ENCODE measurements at regions not wholly inside any gene's neighbourhood (a gene's known extent, or its start where the extent isn't known, plus 50 kb on each side); places are given as distances from the start of the nearest gene placed in this dataset.
"Not testable (repeated sequence)": the region's sequence is repeated elsewhere in the genome, so short reads cannot be mapped to it uniquely, and the experiment has no call there.

DNA sequence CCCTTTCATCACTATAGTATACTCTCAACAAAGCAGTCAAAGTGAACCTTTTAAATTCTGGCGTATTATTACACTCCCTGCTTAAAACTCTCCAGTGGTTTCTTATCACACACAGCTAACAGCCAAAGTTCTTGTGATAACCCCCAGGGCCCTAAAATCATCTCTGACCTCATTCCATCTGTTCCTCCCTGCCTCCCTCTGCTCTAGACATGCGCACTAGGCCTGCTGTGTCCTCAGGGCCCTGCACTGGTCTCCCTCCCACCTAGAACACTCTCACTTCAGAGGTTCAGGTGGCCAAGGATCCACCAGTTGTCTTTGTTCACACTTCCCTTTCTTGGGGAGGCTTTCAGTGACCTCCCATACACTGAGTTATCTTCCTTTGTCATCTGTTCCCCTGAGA, 603.4 kb downstream of the DSC3 start:
- ATAC-seq (ENCODE audit: poor library complexity) (no peak), DNase-seq (no peak)
- intact Hi-C loops (cut with DNase I) = no loop called here

DNA sequence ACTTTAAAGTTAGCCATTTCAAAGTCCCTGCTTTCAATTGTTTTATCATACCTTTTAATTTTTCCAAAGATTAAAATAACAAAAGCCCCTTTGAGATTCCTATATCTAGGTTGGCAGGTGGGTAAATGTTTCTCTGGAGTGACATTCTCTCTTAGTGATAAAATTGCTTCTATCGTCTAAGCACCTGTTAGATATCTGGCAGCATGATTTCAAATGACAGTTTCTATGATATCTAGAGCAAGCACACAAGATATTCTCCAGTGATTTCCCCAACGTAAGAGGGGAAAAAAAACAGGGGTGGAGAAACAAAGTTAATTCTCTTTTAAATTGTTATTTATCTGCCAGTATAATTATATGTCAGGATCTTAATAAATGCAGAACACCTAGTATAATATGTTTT, 610.2 kb downstream of the DSC3 start:
- DNase-seq (no peak), ATAC-seq (ENCODE audit: poor library complexity) (no peak)
- intact Hi-C loops (cut with DNase I) = no loop called here

- intact Hi-C loops (cut with DNase I); ATAC-seq (ENCODE audit: poor library complexity); DNase-seq: not testable (repeated sequence)
These were observed 623.1 kb downstream of the DSC3 start for GRCh38 chr18:30419399-30419798.

DNA sequence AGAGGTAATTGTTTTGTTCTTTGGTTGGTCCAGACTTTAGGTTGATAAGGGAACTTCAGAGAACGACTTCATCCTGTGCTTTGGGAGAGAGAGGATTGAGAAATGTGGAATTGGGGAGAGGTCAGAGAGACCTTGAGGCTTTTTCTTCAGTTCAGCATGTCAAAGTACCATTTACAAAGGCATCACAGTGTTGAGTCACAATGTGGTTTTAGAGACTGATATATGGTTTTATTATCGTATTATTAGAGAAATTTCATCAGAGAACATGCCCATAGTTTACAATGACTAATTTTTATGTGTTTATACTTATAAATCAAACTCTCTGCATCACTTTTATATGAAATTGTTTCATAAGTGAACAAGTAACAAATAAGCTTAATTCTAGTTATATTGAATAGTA, 626.6 kb downstream of the DSC3 start:
- no peak for DNase-seq
- intact Hi-C loops (cut with DNase I) = no loop called here
- ATAC-seq (ENCODE audit: poor library complexity) = no peak

GRCh38 chr18:30409120-30409519, 633.4 kb downstream of the DSC3 start:
- DNase-seq (no peak), ATAC-seq (ENCODE audit: poor library complexity) (no peak)
- intact Hi-C loops (cut with DNase I) = no loop called here

GRCh38 chr18:30406728-30407127, 635.8 kb downstream of the DSC3 start:
- no peak for ATAC-seq (ENCODE audit: poor library complexity)
- intact Hi-C loops (cut with DNase I) = no loop called here
- no peak for DNase-seq

GRCh38 chr18:30405038-30405437, 637.5 kb downstream of the DSC3 start:
- no peak for DNase-seq
- no peak for ATAC-seq (ENCODE audit: poor library complexity)
- intact Hi-C loops (cut with DNase I) = no loop called here

DNA sequence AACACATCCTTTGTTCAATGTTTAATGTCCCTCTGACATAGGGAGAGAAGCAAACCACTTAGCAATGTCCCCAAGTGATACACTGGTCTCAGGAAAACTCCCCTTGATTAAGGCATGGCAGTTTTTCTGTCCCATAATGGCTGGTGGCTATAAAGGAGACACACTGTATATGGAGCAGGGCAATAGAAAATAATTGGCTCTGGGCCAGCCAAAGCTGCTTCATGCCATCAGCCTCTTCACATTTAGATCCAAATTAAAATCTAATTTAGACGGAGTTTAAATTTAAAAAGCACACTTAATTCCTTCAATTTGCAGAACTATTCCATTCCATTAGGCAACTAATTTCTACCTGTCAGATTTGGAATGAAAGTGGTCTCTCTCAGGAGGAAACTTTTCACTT, 638.1 kb downstream of the DSC3 start:
- ATAC-seq (ENCODE audit: poor library complexity) (no peak), DNase-seq (no peak)
- intact Hi-C loops (cut with DNase I) = no loop called here

GRCh38 chr18:30403278-30403677, 639.3 kb downstream of the DSC3 start:
- ATAC-seq (ENCODE audit: poor library complexity) (no peak), DNase-seq (no peak)
- intact Hi-C loops (cut with DNase I) = no loop called here

DNA sequence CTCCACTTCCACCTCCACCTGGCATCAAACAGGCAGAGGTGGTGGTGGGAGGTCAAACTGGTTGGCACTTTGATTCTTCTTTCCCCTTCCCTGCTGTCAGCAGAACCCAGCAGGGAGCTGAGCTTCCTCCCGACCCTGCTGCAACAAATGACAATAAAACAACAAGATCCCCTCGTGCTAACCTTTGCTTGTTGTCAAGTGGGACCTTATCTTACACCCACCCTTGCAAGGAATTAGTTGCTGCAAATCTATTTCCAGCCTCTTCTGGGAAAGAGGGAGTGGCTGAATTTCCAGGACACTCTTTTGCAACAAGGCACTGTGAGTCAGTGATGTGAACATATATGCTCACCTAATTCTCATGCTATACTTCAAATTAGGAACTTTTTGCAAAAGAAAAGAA, 655.1 kb downstream of the DSC3 start:
- no peak for DNase-seq
- ATAC-seq (ENCODE audit: poor library complexity) = no peak
- intact Hi-C loops (cut with DNase I) = no loop called here

GRCh38 chr18:30386624-30387023, 655.9 kb downstream of the DSC3 start:
- DNase-seq (no peak), ATAC-seq (ENCODE audit: poor library complexity) (no peak)
- intact Hi-C loops (cut with DNase I) = no loop called here

- ATAC-seq (ENCODE audit: poor library complexity) = no peak
- intact Hi-C loops (cut with DNase I) = no loop called here
- no peak for DNase-seq
These were observed 656.9 kb downstream of the DSC3 start for GRCh38 chr18:30385684-30386083.

- ATAC-seq (ENCODE audit: poor library complexity) (no peak), DNase-seq (no peak)
- intact Hi-C loops (cut with DNase I) = no loop called here
These were observed 660.7 kb downstream of the DSC3 start for GRCh38 chr18:30381826-30382225.

GRCh38 chr18:30378097-30378496, 664.4 kb downstream of the DSC3 start:
- no peak for DNase-seq
- intact Hi-C loops (cut with DNase I) = no loop called here
- ATAC-seq (ENCODE audit: poor library complexity) = no peak

GRCh38 chr18:30376515-30376914, 666.0 kb downstream of the DSC3 start:
- no peak for DNase-seq
- ATAC-seq (ENCODE audit: poor library complexity) = no peak
- intact Hi-C loops (cut with DNase I) = no loop called here

DNA sequence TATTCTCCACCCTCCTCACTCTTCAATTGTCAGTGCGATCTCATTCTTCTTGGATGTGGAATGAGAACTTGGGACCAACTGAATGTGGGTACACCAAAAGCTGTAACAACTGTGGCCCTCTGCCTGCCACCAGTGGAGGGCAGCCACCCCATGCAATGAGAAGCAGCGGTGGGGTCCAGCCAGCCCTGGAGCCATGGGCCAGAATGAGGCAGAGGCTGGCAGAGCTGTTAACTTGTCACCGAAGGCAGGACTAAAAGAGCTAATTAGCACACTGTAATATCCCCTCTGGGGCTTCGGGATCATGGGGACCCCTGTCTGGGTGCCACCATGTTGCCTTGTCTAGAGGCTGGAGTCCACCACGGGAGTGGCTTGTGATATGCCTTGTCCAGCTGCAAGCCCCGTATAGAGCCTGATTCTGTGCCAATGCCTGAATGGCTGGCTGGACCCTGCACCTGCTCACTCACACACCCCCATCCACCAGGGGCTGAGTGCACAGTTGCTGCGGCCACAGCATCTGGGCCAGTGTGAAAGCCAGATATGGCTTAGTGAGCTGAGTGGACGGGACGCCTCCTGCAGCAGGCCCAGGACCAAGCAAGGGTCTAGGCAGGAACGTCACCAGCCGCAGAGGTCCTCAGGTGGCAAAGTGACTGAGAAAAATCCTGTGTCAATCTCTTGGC, 680.5 kb downstream of the DSC3 start:
- no peak for DNase-seq
- intact Hi-C loops (cut with DNase I) = no loop called here
- no peak for ATAC-seq (ENCODE audit: poor library complexity)

GRCh38 chr18:30359521-30359920, 683.0 kb downstream of the DSC3 start:
- ATAC-seq (ENCODE audit: poor library complexity) (no peak), DNase-seq (no peak)
- intact Hi-C loops (cut with DNase I) = no loop called here

GRCh38 chr18:30358555-30358954, 684.0 kb downstream of the DSC3 start:
- DNase-seq (no peak), ATAC-seq (ENCODE audit: poor library complexity) (no peak)
- intact Hi-C loops (cut with DNase I) = no loop called here

DNA sequence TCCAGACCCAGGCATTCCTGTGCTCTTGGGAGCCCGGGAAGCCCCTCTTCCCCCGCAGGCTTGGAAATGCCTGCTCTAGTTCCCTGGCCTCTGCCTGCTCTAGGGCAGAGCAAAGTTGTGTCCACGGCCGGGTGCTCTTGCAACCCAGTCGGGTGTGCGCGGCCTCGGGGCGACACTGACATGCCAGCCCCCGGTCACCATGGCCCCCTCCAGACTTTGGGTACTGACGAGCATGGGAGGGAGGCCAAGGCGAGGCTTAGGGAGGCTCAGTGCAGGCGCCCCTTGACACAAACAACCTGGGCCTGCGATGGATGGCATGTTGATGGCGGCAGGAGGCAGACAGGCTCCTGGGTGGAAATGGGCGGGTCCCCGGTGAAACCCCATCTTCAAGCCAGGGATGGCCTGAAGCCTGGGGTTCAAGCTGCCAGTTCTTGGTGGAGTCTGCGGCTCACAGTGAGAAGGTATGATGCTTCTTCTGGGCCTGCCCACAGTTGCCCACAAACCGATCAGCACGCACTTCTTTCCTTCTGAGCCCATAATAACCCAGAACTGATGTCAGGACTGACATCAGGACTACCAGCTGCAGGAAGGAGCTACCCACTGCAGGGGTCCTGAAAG, 689.9 kb downstream of the DSC3 start:
- DNase-seq (no peak), ATAC-seq (ENCODE audit: poor library complexity) (no peak)
- intact Hi-C loops (cut with DNase I) = no loop called here

DNA sequence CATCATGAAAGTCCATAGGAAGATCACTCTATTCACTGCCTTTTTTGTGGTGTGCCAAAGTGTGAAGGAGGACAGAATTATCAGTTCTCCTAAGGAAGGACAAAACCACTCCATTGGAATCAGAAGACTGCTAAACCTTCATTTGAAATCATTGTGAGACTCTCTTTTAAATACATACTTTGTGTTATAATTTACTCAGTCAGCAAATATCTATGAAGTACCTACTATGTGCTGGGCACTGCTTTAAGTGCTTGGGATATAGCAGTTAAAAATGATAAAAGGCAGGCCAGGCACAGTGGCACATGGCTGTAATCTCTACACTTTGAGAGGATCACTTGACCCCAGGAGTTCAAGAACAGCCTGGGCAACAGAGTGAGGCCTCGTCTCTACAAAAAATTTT, 692.3 kb downstream of the DSC3 start:
- intact Hi-C loops (cut with DNase I) = no loop called here
- DNase-seq = no peak
- no peak for ATAC-seq (ENCODE audit: poor library complexity)

- ATAC-seq (ENCODE audit: poor library complexity) (no peak), DNase-seq (no peak)
- intact Hi-C loops (cut with DNase I) = no loop called here
These were observed 699.5 kb downstream of the DSC3 start for GRCh38 chr18:30343090-30343489.

All from Right ventricle myocardium superior (tissue), 1 donor.